ENCODE measurements at regions not wholly inside any gene's neighbourhood (a gene's known extent, or its start where the extent isn't known, plus 50 kb on each side); places are given as distances from the start of the nearest gene placed in this dataset.

DNA sequence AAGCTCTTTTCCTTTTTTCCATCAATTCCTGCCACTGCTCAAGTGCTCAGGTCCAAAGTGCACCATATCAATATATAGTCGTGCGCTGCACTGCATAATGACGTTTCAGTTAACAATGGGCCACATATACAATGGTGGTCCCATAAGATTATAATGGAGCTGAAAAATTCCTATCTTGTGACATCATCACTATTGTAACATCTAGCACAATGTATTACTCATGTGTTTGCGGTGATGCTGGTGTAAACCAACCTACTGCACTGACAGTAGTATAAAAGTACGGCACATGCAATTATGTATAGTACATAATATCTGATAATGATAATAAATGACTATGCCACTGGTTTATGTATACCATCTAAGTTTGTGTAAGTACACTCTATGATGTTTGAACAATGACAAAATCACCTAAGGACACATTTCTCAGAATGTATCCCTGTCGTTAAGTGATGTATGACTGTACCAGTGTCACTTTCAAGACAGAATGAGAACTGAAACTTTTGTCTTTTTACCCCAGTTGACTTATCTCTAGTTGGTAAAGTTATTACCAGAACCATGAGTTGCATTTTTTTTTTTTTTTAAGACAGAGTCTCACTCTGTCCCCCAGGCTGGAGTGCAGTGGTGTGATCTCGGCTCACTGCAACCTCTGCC lies 53.7 kb upstream of the INSM2 start (continued):
- TF ChIP-seq, protein P1, sequence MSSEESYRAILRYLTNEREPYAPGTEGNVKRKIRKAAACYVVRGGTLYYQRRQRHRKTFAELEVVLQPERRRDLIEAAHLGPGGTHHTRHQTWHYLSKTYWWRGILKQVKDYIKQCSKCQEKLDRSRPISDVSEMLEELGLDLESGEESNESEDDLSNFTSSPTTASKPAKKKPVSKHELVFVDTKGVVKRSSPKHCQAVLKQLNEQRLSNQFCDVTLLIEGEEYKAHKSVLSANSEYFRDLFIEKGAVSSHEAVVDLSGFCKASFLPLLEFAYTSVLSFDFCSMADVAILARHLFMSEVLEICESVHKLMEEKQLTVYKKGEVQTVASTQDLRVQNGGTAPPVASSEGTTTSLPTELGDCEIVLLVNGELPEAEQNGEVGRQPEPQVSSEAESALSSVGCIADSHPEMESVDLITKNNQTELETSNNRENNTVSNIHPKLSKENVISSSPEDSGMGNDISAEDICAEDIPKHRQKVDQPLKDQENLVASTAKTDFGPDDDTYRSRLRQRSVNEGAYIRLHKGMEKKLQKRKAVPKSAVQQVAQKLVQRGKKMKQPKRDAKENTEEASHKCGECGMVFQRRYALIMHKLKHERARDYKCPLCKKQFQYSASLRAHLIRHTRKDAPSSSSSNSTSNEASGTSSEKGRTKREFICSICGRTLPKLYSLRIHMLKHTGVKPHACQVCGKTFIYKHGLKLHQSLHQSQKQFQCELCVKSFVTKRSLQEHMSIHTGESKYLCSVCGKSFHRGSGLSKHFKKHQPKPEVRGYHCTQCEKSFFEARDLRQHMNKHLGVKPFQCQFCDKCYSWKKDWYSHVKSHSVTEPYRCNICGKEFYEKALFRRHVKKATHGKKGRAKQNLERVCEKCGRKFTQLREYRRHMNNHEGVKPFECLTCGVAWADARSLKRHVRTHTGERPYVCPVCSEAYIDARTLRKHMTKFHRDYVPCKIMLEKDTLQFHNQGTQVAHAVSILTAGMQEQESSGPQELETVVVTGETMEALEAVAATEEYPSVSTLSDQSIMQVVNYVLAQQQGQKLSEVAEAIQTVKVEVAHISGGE (CRISPR knock-in tag; IDR thresholded peaks at IDR 0.05) = no peak
- TF ChIP-seq, protein P2, sequence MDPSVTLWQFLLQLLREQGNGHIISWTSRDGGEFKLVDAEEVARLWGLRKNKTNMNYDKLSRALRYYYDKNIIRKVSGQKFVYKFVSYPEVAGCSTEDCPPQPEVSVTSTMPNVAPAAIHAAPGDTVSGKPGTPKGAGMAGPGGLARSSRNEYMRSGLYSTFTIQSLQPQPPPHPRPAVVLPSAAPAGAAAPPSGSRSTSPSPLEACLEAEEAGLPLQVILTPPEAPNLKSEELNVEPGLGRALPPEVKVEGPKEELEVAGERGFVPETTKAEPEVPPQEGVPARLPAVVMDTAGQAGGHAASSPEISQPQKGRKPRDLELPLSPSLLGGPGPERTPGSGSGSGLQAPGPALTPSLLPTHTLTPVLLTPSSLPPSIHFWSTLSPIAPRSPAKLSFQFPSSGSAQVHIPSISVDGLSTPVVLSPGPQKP (IDR thresholded peaks at IDR 0.05; ENCODE audit: low read depth, low read length) = no peak
- TF ChIP-seq BRCA1 (IDR thresholded peaks at IDR 0.05; ENCODE audit: low read depth, low read length) (no peak), MTA2 (IDR thresholded peaks at IDR 0.05; ENCODE audit: low read depth) (peak; percentile 45; the same call in 1 of the 2 replicates), STAT3 (IDR thresholded peaks at IDR 0.05; ENCODE audit: low read depth, low read length) (no peak), IKZF2 (IDR thresholded peaks at IDR 0.05) (0 out of 4 replicates have a peak, but pooled peaks of 1 of the 2 experiments have one; percentile 17), STAT1 (conservative IDR thresholded peaks at IDR 0.05) (no peak), TAF1 (IDR thresholded peaks at IDR 0.05; ENCODE audit: borderline replicate concordance, low read depth, low read length) (no peak), SRF (IDR thresholded peaks at IDR 0.05; ENCODE audit: low read depth in 2 of 2, low read length in 2 of 2) (no peak), GABPA (IDR thresholded peaks at IDR 0.05; ENCODE audit: low read depth) (0 out of 2 replicates have a peak, but pooled peaks have one; percentile 15), RUNX3 (IDR thresholded peaks at IDR 0.05; ENCODE audit: low read length) (peak; percentile 3; the same call in 1 of the 2 replicates)
- TF ChIP-seq, protein P3, sequence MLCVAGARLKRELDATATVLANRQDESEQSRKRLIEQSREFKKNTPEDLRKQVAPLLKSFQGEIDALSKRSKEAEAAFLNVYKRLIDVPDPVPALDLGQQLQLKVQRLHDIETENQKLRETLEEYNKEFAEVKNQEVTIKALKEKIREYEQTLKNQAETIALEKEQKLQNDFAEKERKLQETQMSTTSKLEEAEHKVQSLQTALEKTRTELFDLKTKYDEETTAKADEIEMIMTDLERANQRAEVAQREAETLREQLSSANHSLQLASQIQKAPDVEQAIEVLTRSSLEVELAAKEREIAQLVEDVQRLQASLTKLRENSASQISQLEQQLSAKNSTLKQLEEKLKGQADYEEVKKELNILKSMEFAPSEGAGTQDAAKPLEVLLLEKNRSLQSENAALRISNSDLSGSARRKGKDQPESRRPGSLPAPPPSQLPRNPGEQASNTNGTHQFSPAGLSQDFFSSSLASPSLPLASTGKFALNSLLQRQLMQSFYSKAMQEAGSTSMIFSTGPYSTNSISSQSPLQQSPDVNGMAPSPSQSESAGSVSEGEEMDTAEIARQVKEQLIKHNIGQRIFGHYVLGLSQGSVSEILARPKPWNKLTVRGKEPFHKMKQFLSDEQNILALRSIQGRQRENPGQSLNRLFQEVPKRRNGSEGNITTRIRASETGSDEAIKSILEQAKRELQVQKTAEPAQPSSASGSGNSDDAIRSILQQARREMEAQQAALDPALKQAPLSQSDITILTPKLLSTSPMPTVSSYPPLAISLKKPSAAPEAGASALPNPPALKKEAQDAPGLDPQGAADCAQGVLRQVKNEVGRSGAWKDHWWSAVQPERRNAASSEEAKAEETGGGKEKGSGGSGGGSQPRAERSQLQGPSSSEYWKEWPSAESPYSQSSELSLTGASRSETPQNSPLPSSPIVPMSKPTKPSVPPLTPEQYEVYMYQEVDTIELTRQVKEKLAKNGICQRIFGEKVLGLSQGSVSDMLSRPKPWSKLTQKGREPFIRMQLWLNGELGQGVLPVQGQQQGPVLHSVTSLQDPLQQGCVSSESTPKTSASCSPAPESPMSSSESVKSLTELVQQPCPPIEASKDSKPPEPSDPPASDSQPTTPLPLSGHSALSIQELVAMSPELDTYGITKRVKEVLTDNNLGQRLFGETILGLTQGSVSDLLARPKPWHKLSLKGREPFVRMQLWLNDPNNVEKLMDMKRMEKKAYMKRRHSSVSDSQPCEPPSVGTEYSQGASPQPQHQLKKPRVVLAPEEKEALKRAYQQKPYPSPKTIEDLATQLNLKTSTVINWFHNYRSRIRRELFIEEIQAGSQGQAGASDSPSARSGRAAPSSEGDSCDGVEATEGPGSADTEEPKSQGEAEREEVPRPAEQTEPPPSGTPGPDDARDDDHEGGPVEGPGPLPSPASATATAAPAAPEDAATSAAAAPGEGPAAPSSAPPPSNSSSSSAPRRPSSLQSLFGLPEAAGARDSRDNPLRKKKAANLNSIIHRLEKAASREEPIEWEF (IDR thresholded peaks at IDR 0.05; ENCODE audit: insufficient replicate concordance, low read depth, low read length) = no peak

All from GM12878 (cell line).